EL (cell line): ENCODE measurements at regions not wholly inside any gene's neighbourhood (a gene's known extent, or its start where the extent isn't known, plus 50 kb on each side); places are given as distances from the start of the nearest gene placed in this dataset.
A peak's percentile ranks its signal among the peaks of the same experiment; 100 is the strongest.
"Not testable (repeated sequence)": the region's sequence is repeated elsewhere in the genome, so short reads cannot be mapped to it uniquely, and the experiment has no call there.

ENCODE experiments used
- DNase-seq: peaks from one replicate; pipeline ENCODE4 v3.0.0-alpha.2; 2016

DNA sequence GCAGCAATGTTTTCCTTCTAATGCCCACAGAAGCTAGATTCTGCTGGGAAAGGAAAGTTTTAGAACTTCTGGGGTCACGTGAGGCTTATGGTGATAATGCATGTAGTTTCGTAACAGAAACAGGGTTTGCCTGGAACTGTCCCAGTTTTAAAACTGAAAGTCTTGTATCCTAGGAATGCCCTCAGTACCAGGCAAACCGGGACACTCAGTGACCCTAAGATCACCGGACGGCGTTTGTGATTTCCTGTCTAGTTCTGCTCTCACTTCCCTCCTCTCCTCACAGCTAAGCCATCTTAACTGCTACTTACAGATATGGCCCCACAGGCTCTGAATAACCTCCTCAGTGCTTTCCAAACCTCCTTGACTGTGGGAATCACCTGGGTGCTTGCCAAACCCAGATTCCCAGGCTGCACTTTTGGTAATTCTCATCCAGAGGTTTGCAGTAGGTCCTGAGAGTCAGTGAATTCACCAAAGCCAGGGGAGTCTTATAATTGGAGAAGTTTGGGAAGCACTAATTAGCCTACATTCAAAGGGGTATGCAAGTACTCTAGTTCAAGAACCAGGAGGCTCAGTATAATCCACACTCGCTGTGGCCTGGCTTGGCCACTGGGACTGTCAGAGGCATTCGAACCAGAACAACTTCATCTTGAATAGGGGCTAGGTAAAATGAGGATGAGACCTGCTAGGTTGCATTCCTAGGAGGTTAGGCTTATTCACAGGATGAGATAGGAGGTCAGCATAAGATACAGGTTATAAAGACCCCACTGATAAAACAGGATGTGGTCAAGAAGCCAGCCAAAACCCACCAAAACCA is 231.6 kb upstream of the MYLIP start:
- peak; percentile 50 for DNase-seq

DNA sequence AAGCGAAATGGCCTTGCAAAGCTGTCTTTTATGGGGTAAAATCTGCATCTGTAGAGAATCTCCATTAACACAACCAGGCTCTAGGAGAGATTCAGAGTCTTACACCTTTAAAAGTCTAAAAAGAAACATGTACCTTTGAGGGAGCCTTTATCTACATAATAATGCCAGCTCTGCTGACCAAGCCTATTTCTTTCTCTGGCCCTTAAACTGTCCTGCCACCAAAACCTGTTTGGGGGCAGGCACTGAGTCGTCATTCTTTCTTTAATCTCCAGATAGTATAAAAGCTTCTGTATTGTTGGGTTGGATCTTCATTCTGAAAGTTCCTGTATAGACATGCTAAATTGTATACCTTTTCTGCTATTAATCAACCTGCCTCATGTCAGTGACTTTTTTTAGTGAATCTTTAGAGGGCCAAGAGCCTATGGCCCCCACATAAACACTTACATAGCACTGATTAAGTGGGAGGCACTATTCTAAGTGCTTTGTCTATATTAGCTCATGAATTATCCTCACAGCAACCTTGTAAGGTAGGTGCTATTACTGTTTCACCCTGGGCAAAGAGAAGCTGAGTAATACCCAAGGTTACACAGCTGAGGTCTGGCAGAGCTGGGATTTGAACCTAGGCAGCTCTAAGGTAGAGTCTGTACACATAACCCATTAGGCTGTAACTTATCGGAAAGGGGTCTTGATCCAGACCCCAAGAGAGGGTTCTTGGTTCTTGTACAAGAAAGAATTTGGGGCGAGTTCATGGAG is 232.3 kb upstream of the DTNBP1 start:
- DNase-seq, result no peak

DNA sequence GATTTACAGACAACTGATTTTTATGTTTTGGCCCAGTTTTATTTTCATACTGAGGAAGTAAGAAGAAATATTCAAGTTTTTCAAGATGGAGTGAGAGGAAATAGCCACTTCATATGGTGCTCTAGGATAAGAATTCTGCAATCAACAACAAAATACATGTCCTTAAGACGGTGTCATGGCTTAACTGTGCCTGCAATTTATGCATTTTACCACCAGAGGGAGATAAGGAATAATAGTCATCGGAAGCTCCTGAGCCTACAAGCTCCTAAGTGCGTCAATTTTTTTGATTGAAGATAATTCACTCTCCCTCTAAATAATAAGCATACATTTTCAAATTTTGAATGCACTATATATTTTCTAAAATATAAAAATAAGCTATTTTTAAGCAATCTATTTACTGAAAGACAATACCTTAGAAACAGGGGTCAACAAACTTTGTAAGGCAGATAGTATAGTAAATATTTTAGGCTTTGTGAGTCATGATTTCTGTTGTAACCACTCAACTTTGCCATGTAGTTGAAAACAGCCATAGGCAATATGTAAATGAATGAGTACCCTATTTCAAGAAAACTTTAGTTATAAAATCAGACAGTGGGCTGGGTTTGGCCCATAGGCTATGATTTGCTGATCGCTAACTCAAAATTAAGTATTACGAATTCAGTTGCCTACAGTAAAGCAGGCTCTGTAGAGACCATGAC is 230.9 kb upstream of the DTNBP1 start:
- no peak for DNase-seq

DNA sequence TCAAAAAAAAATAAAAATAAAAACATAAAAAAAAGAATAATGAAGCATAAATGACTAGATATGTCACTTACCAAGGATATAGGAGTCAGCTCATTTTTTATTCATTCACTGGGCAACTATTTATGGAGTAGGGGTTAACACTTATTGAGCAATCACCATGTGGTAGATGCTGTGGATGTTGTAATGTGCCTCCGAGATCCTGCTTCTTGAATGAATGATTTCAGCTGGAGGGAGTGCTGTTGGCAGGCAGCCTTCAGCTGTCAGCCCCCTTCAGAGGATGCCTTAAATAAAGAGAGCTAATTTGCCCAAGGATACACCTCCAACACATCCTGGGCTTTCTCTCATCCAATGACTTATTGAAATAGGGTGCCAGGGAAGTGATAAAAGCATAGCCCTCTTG is 229.5 kb upstream of the DTNBP1 start:
- no peak for DNase-seq

DNA sequence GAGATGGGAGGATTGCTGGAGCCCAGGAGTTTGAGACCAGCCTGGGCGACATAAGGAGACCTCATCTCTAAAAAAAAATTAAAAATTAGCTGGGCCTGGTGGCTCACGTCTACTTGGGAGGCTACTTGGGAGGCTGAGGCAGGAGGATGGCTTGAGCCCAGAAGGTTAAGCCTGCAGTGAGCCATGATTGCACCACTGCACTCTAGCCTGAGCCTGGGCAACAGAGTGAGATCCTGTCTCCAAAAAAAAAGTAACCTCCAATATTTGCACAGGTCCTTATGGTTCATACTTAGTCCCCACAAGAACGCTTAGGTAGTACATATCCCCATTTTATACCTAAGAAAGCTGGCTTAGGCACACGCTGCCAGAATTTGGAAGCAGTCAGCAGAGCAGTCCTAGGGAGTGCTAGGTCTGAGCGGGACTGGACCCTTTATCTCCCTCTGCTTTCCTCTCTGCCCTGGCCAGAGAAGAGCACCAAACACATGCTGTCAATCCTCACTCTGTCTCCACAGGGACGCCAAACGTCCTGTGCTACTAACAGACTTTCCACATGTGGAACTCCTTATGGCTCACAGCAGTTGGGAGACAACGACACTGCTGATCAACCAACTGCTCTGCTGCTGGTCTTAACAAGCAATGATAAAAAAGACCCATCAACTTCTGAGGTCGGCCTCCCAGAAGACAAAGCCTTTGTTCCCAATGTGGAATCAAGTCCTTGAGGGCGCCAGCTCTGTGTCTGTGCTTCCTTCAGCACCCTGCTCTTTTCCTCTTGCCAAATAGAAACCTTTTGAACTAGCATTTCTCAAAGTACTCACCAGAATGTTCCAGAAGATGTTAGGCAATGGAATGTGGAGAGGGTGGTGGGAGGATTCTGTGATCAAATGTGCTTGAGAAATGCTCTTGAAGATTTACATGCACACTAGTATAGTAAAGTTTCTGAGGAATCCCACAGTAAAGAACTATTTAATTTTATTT is 226.3 kb upstream of the DTNBP1 start:
- no peak for DNase-seq

DNA sequence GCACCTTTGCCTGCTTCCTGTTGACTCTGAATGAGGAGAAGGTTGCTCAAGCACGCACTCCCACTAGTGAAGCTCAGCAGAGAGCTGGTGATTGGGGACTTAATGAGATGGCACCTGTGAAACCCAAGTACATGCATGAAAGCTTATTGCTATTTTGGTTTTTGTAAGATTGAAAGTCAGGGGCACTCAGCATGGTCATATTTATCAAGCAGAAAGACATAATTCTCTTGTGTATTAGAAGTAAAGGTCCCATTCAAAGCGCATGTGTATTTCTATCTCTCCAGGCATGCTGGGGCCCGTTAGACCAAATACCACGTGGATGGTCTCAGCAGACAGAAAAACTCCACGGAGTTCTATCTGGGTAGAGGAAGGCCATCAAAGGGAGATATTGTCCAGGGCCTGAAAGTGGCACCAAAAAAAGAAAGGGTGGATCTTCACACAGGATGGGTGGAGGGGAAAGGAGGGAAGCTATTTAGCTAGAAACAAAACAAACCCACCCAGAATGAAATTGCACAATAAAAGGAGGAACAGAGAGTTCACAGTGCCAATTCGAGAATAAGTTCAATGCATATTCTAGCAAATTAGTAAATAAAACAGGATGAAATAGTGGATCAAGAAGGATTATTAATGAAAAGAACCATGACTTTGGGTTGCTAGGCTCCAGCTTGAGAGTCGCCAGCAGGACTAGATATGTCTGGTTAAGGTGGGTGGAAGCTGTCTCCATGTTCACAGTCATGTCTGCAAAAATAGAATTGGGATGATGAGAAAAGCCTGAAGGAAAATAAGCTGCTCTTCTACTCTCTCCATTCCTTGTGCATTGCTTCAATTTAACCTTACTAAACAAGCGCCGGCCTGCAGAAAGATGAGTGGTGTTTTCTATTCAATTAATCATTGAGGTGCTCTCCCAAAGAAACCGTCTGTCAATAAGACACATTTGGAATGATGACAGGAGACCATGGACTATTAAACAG is 224.9 kb upstream of the DTNBP1 start:
- no peak for DNase-seq

DNA sequence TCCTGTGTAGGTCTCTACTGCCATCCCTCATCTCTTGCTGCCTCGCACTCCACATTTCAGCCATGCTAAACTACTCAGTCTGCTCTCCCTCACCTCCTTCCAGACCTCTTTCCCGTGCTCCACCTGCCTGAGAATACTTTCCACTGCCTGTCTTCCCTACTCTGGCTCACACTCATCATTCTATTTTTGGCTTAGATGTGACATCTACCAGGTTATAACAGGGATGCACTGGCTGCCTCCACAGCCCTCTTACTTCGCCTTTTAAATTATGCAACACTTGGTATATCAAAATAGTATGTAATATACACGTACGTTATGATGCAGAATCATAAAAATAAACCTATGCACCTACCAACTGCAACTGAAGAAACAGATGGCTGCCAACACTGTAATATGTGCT is 222.8 kb upstream of the DTNBP1 start:
- DNase-seq, result no peak

DNA sequence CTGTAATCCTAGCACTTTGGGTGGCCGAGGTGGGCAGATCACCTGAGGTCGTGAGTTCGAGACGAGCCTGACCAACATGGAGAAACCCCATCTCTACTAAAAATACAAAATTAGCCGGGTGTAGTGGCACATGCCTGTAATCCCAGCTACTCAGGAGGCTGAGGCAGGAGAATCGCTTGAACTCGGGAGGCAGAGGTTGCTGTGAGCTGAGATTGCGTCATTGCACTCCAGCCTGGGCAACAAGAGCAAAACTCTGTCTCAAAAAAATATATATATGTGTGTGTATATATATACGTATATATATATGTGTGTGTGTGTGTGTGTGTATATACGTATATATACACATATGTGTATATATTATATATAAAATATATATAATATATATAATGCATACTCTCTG is 220.8 kb upstream of the DTNBP1 start:
- not testable (repeated sequence) for DNase-seq

DNA sequence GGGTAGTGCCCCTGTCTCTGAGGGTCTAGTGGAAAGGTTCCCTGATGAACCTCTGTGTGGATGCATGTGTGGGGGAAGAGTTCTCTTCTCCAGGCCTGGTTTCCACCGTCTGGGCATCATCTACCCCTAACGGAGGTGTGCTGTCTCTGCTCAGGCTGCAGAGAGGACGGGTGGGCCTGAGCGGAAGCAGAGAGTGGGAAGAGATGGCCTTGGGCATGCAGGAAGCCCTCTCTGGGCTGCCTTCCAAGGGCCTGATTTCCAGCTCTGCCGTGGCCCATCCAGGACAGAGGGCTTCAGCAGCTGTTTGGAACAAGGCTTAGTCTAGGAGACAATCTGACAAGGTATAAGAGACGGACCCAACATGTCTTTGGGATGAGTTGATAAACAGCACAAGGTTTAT is 220.1 kb upstream of the DTNBP1 start:
- no peak for DNase-seq

DNA sequence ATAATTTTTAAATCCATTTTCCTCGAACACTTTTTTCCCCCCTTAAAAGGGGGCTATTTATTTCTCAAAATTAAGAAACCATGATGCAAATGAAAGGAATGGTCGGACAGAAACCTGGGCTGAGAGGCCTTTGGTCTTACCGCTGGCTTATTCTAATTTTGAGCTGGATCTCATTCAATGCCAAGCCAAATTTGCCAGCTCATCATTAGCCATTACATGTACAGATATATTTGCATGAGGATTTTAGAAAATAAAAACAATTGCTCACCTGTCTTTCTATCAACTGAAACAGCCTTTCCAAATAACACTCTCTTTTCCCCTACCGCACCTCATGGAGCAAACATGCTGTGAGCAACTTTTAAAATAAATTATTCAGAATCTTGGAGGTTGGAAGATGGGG is 219.5 kb upstream of the DTNBP1 start:
- no peak for DNase-seq

DNA sequence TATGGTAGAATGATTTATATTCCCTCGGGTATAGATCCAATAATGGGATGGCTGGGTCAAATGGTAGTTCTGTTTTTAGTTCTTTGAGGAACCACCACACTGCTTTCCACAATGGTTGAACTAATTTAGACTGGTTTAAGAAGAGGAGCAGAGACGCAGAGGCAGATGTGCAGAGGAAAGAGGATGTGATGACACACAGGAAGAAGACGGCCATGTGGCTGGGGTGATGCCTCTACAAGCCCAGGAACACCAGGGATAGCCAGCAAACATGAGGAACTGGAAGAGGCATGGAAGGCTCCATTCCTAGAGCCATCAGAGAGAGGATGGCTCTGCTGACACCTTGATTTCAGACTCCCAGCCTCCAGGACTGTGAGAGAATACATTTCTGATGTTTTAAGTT is 218.3 kb upstream of the DTNBP1 start:
- DNase-seq, result no peak

DNA sequence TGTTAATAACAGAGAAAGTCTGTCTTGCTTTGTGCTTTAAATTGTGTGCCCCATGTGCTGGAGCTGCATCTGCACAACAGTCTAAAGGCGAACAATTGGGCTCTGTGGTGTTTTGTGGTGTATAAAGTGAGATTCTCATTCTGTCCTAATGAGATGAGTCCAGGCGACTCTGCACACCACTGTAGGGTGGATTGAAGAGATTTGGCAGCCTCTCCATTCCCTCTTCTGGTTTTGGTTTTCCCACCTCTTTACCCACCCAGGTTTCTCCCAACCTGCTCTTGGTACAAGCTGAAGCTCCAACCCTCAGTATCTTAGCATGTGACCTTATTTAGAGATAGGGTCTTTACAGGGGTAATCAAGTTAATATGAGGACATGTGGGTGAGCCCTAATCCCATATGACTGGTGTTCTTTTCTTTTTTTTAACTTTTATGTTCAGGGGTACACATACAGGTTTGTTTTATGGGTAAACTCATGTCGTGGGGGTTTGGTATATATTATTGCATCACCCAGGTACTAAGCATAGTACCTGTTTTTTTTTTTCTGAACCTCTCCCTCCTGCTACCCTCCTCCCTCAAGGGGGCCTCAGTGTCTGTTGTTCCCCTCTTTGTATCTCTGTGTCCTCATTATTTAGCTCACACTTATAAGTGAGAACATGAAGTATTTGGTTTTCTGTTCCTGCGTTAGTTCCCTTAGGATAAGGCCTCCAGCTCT is 217.6 kb upstream of the DTNBP1 start:
- DNase-seq, result no peak

DNA sequence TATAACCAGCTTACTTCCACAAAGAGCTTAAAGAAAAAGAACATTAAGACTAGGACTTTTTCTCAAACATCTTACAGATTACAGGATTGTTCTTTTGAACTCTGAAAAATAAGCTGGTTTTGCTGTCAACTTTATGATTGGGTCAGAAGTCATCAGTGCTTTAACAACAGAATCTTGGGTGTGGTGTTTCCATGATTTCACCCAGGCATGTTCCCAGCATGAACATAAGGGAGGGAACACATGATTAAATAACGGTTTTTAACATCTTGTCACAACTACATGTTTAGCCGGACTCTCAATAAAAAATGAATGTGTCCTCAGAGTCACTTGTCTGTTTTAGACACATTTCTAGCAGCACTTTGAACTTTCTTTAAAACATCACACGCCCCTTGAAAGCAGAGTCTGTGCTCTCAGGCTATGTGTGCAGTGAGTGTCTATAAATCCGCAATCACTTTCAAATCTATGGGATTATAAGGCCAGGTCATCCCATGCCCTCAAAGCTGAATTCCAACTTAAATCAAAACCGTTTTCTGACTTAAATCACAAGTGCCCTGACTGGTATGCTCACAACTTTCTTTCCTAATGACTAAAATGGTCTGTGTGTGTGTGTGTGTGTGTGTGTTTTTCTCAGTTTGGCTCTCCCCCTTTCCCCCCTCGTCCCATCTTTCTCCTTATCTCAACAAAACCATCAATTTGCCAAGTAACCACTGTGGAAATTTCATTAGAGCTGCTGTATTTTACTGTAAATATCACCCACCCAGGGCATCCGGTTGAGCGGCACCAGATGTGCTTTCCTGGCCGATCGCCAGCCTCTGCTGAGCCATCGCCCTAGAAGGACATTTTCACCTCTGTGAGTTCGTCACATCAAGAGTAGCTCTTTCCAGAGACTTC is 216.8 kb upstream of the DTNBP1 start:
- peak; percentile 78 for DNase-seq

DNA sequence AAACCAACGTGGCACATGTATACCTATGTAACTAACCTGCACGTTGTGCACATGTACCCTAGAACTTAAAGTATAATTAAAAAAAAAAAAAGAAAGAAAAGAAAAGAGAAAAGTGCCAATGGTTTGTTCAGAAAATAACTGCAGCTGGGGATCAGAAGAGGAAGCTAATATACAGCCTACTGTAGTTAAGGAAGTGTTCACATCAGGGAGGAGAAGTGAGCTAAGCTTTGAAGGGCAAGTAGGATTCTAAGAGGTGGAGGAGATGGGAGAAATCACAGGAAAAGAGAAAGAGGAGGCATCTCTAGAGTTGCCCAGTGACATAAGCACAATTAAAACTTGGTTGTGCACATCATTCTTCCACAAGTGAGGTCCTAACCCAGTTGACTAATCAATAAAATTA is 214.4 kb upstream of the DTNBP1 start:
- no peak for DNase-seq

DNA sequence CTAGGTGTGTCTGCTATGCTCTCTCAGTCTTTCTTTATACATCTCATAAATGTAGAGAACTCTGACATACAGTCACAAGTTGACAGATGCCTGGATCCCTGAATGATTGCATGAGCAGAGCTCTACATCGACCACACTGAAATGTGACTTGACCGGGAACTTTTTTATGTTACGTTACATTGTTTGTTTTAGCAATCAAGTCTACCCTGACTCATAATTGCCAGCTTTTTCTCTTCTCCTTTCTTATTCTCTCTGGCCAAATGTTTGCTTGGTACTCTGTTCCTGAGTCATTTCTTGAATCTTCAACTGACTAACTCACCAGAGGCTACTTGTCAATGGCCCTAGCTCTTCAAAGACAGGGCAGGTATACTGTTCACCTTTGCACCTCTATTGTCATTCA is 213.6 kb upstream of the DTNBP1 start:
- peak; percentile 77 for DNase-seq

DNA sequence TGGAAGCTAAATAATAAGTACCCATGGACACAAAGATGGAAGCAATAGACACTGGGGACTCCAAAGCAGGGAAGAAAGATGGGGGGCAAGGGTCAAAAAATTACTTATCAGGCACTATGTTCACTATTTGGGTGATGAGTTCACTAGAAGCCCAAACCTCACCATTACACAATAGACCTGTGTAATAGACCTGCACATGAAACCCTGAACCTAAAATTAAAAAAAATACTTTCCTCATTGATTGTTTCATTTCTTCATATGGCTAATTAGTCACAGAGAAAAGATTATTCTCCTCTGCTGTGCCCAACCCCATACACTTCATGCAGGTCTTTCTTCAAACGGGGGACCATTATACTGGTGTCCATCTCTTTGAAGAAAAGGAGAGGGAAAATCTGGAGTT is 213.0 kb upstream of the DTNBP1 start:
- DNase-seq, result no peak

DNA sequence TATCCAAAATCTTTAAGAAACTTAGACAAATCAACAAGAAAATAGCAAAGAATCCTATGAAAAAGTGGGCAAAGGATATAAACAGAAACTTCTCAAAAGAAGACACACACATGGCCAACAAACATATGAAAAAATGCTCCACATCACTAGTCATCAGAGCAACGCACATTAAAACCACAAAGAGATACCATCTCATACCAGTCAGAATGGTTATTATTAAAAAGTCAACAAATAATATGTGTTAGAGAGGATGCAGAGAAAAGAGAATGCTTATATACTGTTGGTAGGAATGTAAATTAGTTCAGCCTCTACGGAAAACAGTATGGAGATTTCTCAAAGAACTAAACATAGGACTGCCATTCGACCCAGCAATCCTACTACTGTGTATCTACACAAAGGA is 212.0 kb upstream of the DTNBP1 start:
- peak; percentile 83 for DNase-seq

DNA sequence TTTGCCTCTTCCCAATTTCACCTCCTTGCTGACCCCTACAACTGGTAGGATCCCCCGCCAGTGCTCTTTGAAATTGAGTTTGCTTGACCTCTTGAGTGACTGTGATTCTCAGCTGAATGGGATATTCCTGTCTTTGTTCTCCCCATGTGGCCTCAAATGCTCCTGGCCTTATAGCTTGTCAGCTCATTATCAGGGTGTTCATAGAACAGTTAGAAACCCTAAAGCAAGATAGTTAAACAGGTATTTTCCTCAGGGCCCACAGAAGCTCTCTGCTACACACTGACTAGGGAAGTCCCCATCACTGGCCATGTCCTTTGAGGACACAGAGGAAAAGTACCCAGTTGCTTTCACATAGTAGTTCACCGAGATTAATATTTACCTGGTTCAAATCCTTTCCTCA is 211.5 kb upstream of the DTNBP1 start:
- DNase-seq, result no peak

DNA sequence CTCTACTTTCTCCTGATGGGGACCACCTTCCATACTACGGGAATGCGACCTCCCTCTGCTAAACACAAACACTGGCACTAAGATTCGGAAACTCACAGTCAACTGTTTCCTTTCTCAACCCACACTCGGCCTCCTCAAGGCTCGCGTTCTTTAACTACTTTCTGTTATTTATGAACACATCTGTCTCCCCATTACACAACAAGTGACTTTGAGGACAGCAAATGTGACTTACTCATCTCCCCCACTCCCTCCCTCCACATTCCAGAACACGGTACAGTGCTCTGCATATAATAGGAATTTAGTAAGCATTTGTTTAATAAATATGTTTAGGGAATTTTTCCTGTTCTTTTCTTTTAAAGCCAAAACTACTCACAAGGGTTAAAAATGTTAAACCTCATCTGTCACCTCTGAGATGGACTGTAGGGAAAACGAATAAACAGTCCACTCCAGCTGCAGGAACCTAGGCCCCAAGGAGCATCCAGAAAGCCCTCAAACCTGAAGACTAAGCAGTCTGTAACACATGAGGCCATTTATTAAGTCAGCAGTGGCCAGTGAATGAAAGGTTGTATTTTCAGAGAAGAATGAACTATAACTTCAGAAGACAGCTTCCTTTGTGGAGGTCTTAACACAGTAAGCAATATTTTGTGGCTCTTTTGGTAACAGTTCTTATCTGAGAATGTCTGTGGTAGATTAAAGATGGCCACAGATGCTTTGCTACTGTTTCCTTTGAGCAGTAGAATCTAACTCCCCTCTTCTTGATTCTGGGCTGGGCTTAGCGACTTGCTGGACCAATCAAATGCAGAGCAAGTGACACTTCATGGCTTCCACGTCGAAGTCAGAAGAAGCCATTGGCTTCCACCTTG is 209.6 kb upstream of the DTNBP1 start:
- DNase-seq, result peak; percentile 78
